IMR-90 (cell line): ENCODE measurements at regions not wholly inside any gene's neighbourhood (a gene's known extent, or its start where the extent isn't known, plus 50 kb on each side); places are given as distances from the start of the nearest gene placed in this dataset.

Source experiments
- ATAC-seq: fragments of 200-7000 bp; cut with Tn5 transposase; 2 replicates; pipeline ENCODE4 v1.9.1; 2020; ENCODE audit warnings: low read depth, mild to moderate bottlenecking, moderate library complexity
- BruUV-seq: library from RNA; stranded (reverse); fragments of 400-500 nt; replicated peaks from 2 replicates; lab custom pipeline; 2021; lab: Mats Ljungman, UMichigan
- CTCF ChIA-PET: fragments of 300-600 bp; formaldehyde crosslinking; extraction: SDS; loops from one replicate; lab custom pipeline; 2021; ENCODE audit warnings: antibody characterized with exemption; lab: Yijun Ruan, JAX
- POLR2A ChIA-PET: fragments of 300-600 bp; sonication (Branson Sonifier 250); formaldehyde crosslinking; loops from one replicate; lab custom pipeline; 2022; ENCODE audit warnings: antibody characterized with exemption; ENCODE audit not compliant: unreplicated experiment; lab: Charles Lee
- DNase-seq: peaks from one replicate; pipeline ENCODE4 v3.0.0; 2013
- H2AFZ ChIP-seq: replicated peaks from 2 replicates; pipeline ENCODE3; 2013; ENCODE audit warnings: low read length, mild to moderate bottlenecking; ENCODE audit not compliant: poor library complexity
- H2AK5ac ChIP-seq: 2 replicates; pipeline ENCODE4 v1.6.1; 2013; ENCODE audit warnings: low read depth, low read length, inconsistent platforms
- H2AK9ac ChIP-seq: replicated peaks from 2 replicates; pipeline ENCODE3; 2013; ENCODE audit warnings: mild to moderate bottlenecking, low read depth, low read length, moderate library complexity; ENCODE audit not compliant: poor library complexity
- H2BK120ac ChIP-seq: 2 replicates; pipeline ENCODE4 v1.6.1; 2013; ENCODE audit warnings: low read depth, low read length, inconsistent platforms
- H2BK15ac ChIP-seq: 3 replicates; pipeline ENCODE4 v1.6.1; 2013; ENCODE audit warnings: low read depth, low read length, inconsistent platforms
- H2BK20ac ChIP-seq: 2 replicates; pipeline ENCODE4 v1.6.1; 2013; ENCODE audit warnings: low read depth, mild to moderate bottlenecking, inconsistent platforms, low read length, moderate library complexity
- H2BK5ac ChIP-seq: 2 replicates; pipeline ENCODE4 v1.6.1; 2013; ENCODE audit warnings: mild to moderate bottlenecking, low read depth, low read length, inconsistent platforms; ENCODE audit not compliant: poor library complexity, severe bottlenecking
- H3K14ac ChIP-seq: replicated peaks from 2 replicates; pipeline ENCODE4 v1.6.1; 2013; ENCODE audit warnings: low read depth, low read length, inconsistent platforms
- H3K18ac ChIP-seq: 2 replicates; pipeline ENCODE4 v1.6.1; 2013; ENCODE audit warnings: low read depth, low read length, control low read depth
- H3K23ac ChIP-seq: 2 replicates; pipeline ENCODE4 v1.6.1; 2013; ENCODE audit warnings: low read depth, low read length, inconsistent platforms
- H3K27ac ChIP-seq: 2 replicates; pipeline ENCODE4 v1.5.1; 2013; ENCODE audit warnings: mild to moderate bottlenecking, control low read depth, low read length; ENCODE audit not compliant: insufficient read depth
- H3K27me3 ChIP-seq: 2 replicates; pipeline ENCODE4 v1.6.1; 2013; ENCODE audit warnings: low read length; ENCODE audit not compliant: control insufficient read depth, insufficient read depth
- H3K36me3 ChIP-seq: 2 replicates; pipeline ENCODE4 v1.6.1; 2013; ENCODE audit warnings: low read length, mixed read lengths; ENCODE audit not compliant: control insufficient read depth, insufficient read depth
- H3K4ac ChIP-seq: 2 replicates; pipeline ENCODE4 v1.6.1; 2013; ENCODE audit warnings: low read depth, low read length, inconsistent platforms
- H3K4me1 ChIP-seq: 2 replicates; pipeline ENCODE4 v1.6.1; 2013; ENCODE audit warnings: low read length, mixed read lengths; ENCODE audit not compliant: control insufficient read depth, insufficient read depth
- H3K4me2 ChIP-seq: 2 replicates; pipeline ENCODE4 v1.6.1; 2013; ENCODE audit warnings: low read depth, mild to moderate bottlenecking, control low read depth, low read length, moderate library complexity
- H3K4me3 ChIP-seq: 2 replicates; pipeline ENCODE4 v1.5.1; 2013; ENCODE audit warnings: low read depth, mild to moderate bottlenecking, control low read depth, low read length, moderate library complexity; ENCODE audit not compliant: insufficient read depth
- H3K56ac ChIP-seq: 2 replicates; pipeline ENCODE4 v1.6.1; 2013; ENCODE audit warnings: low read length, inconsistent platforms; ENCODE audit not compliant: insufficient read depth; ENCODE audit errors: extremely low read depth
- H3K79me1 ChIP-seq, 2 experiments: 2 replicates each; pipeline ENCODE4 v1.6.1; 2013; ENCODE audit warnings: low read length in 2 of 2, inconsistent platforms in 1 of 2, low read depth in 1 of 2
- H3K9ac ChIP-seq: 2 replicates; pipeline ENCODE4 v1.6.1; 2013; ENCODE audit warnings: low read depth, low read length, control low read depth
- H3K9me1 ChIP-seq: 2 replicates; pipeline ENCODE4 v1.6.1; 2013; ENCODE audit warnings: low read length, inconsistent platforms; ENCODE audit not compliant: insufficient read depth
- H3K9me3 ChIP-seq: 2 replicates; pipeline ENCODE4 v1.6.1; 2013; ENCODE audit warnings: low read length; ENCODE audit not compliant: control insufficient read depth, insufficient read depth
- H4K20me1 ChIP-seq: 2 replicates; pipeline ENCODE4 v1.6.1; 2013; ENCODE audit warnings: low read length, inconsistent platforms; ENCODE audit not compliant: insufficient read depth
- H4K5ac ChIP-seq: 2 replicates; pipeline ENCODE4 v1.6.1; 2013; ENCODE audit warnings: mild to moderate bottlenecking, low read depth, low read length, control low read depth
- H4K8ac ChIP-seq, 2 experiments: 2 replicates each; pipeline ENCODE4 v1.6.1; 2013; ENCODE audit warnings: low read depth in 2 of 2, low read length in 2 of 2, control low read depth in 1 of 2, inconsistent platforms in 1 of 2
- H4K91ac ChIP-seq: 2 replicates; pipeline ENCODE4 v1.6.1; 2013; ENCODE audit warnings: low read depth, low read length, inconsistent platforms; ENCODE audit not compliant: insufficient read depth
- BHLHE40 ChIP-seq: fragments of 150-350 bp; IDR thresholded peaks from 2 replicates; pipeline ENCODE4 v1.6.1; 2016; ENCODE audit warnings: mild to moderate bottlenecking, low read depth, low read length
- CEBPB ChIP-seq: IDR thresholded peaks from 2 replicates; pipeline ENCODE4 v1.6.1; 2012; ENCODE audit warnings: low read depth, low read length, improper control_type of control experiment
- CHD1 ChIP-seq: IDR thresholded peaks from 2 replicates; pipeline ENCODE4 v1.6.1; 2012; ENCODE audit warnings: low read depth, low read length, improper control_type of control experiment
- CTCF ChIP-seq: conservative IDR thresholded peaks from 2 replicates; pipeline ENCODE4 v1.5.1; 2012; ENCODE audit warnings: mild to moderate bottlenecking, low read depth, low read length, improper control_type of control experiment
- ELK1 ChIP-seq: fragments of 150-350 bp; IDR thresholded peaks from 2 replicates; pipeline ENCODE4 v1.6.1; 2016; ENCODE audit warnings: low read depth, mild to moderate bottlenecking, low read length, moderate library complexity, borderline replicate concordance
- FOS ChIP-seq: fragments of 150-350 bp; IDR thresholded peaks from 2 replicates; pipeline ENCODE4 v1.6.1; 2016; ENCODE audit warnings: low read depth, low read length
- MAFK ChIP-seq: IDR thresholded peaks from 2 replicates; pipeline ENCODE4 v1.6.1; 2012; ENCODE audit warnings: low read depth, low read length, improper control_type of control experiment
- MAZ ChIP-seq: IDR thresholded peaks from 2 replicates; pipeline ENCODE4 v1.6.1; 2012; ENCODE audit warnings: low read depth, mild to moderate bottlenecking, low read length, improper control_type of control experiment, moderate library complexity, borderline replicate concordance
- MXI1 ChIP-seq: IDR thresholded peaks from 2 replicates; pipeline ENCODE4 v1.6.1; 2012; ENCODE audit warnings: low read depth, mild to moderate bottlenecking, low read length, moderate library complexity, borderline replicate concordance
- NFE2L2 ChIP-seq: fragments of 150-350 bp; IDR thresholded peaks from 2 replicates; pipeline ENCODE4 v1.6.1; 2016; ENCODE audit warnings: low read depth, mild to moderate bottlenecking, low read length
- POLR2A ChIP-seq: IDR thresholded peaks from 2 replicates; pipeline ENCODE4 v1.6.1; 2012; ENCODE audit warnings: mild to moderate bottlenecking, low read depth, low read length
- RAD21 ChIP-seq: IDR thresholded peaks from 2 replicates; pipeline ENCODE4 v1.6.1; 2012; ENCODE audit warnings: low read length, improper control_type of control experiment
- RCOR1 ChIP-seq: IDR thresholded peaks from 2 replicates; pipeline ENCODE4 v1.6.1; 2012; ENCODE audit warnings: mild to moderate bottlenecking, low read length, improper control_type of control experiment; ENCODE audit not compliant: insufficient replicate concordance
- RFX5 ChIP-seq: IDR thresholded peaks from 2 replicates; pipeline ENCODE4 v1.8.0; 2012; ENCODE audit warnings: low read depth, mild to moderate bottlenecking, low read length, moderate library complexity
- SMC3 ChIP-seq: fragments of 150-350 bp; IDR thresholded peaks from 2 replicates; pipeline ENCODE4 v1.6.1; 2016; ENCODE audit warnings: low read depth, mild to moderate bottlenecking, antibody characterized with exemption, low read length, moderate library complexity
- USF2 ChIP-seq: fragments of 150-350 bp; IDR thresholded peaks from 2 replicates; pipeline ENCODE4 v1.6.1; 2017; ENCODE audit warnings: mild to moderate bottlenecking, antibody characterized with exemption, low read length, low read depth
- WGBS, 2 experiments: methylation state at CpG; one replicate each; pipeline versions ENCODE4 v1.1.5 to v1.1.7; 2013; ENCODE audit warnings: missing lambda C conversion rate in 2 of 2; ENCODE audit not compliant: insufficient read length in 1 of 2; ENCODE audit errors: extremely low coverage in 2 of 2; 5-methylcytosine and 5-hydroxymethylcytosine counted together
- dilution Hi-C: fragments of 300-500 bp; cut with HindIII; formaldehyde crosslinking; loops from one replicate; pipeline ENCODE4 v1.14.3; 2018; ENCODE audit warnings: low sequenced_read_pairs; ENCODE audit not compliant: unreplicated experiment
- in situ Hi-C: fragments of 300-500 bp; cut with MboI; formaldehyde crosslinking; loops from 3 replicates; pipeline ENCODE4 v1.14.3; 2019; ENCODE audit warnings: low sequenced_read_pairs, inconsistent platforms, mixed read lengths
- intact Hi-C: fragments of 100-400 bp; cut with micrococcal nuclease; formaldehyde crosslinking; loops from 2 replicates; pipeline ENCODE4 v1.10.0; 2022

- Histone ChIP-seq H3K4me1 (no peaks in the 10 kb centered on the region), H3K4me3 (no peak overlapping the region), H3K36me3 (no peaks in the 10 kb centered on the region), H4K20me1 (no peaks in the 10 kb centered on the region), H4K5ac (no peak overlapping the region), H3K27me3 (no peaks in the 10 kb centered on the region), H2AFZ (no peak overlapping the region), H3K56ac (no peak overlapping the region), H4K8ac (no peak overlapping the region), H3K79me1 (no peaks in the 10 kb centered on the region), H2BK120ac (no peak overlapping the region), H3K27ac (no peak overlapping the region), H3K9ac (no peak overlapping the region), H3K9me1 (no peaks in the 10 kb centered on the region), H2BK5ac (no peak overlapping the region), H4K91ac (no peak overlapping the region), H2BK20ac (no peak overlapping the region), H2BK15ac (no peak overlapping the region), H3K9me3 (peaks cover 32% of the 10 kb centered on the region), H2AK9ac (no peak overlapping the region), H3K4ac (no peak overlapping the region), H3K4me2 (no peak overlapping the region), H3K18ac (no peak overlapping the region), H3K23ac (no peak overlapping the region), H3K14ac (no peak overlapping the region), H2AK5ac (no peak overlapping the region)
- no peak for ATAC-seq
- dilution Hi-C loops (no loop called here), intact Hi-C loops (no loop called here), in situ Hi-C loops (no loop called here)
- CTCF ChIA-PET, result no interaction called here
- DNase-seq, result no peak
- no peak for TF ChIP-seq POLR2A
- no peak for TF ChIP-seq RAD21
- TF ChIP-seq RCOR1, result no peak
- TF ChIP-seq BHLHE40, result no peak
- TF ChIP-seq MAZ, result no peak
- TF ChIP-seq FOS, result no peak
- TF ChIP-seq ELK1, result no peak
- no peak for TF ChIP-seq SMC3
- TF ChIP-seq MXI1, result no peak
- no peak for TF ChIP-seq MAFK
- TF ChIP-seq USF2, result no peak
- no peak for TF ChIP-seq CHD1
- TF ChIP-seq CEBPB, result no peak
- TF ChIP-seq RFX5, result no peak
- no peak for TF ChIP-seq CTCF
- TF ChIP-seq NFE2L2, result no peak
- BruUV-seq, result no TSS peak
- 70% methylated on average over 2 of the region's 3 CpGs; no CpG with 5 or more reads in 1 of the 2 experiments for WGBS, 2 experiments
- POLR2A ChIA-PET, result no interaction called here
Observed at GRCh38 chr5:4080370-4080769, 484.7 kb downstream of the IRX1 start.
